SK-N-SH (cell line): ENCODE measurements at regions not wholly inside any gene's neighbourhood (a gene's known extent, or its start where the extent isn't known, plus 50 kb on each side); places are given as distances from the start of the nearest gene placed in this dataset.

Experiments used
- CTCF ChIA-PET: fragments of 300-600, 350-600 bp; formaldehyde crosslinking; extraction: SDS; loops from one replicate; lab custom pipeline; 2021; lab: Yijun Ruan, JAX
- POLR2A ChIA-PET: fragments of 350-600 bp; sonication (Branson Sonifier 250); formaldehyde crosslinking; extraction: SDS; loops from one replicate; lab custom pipeline; 2020; ENCODE audit warnings: antibody characterized with exemption, inconsistent platforms; lab: Yijun Ruan, JAX
- DNase-seq: peaks from one replicate; pipeline ENCODE4 v3.0.0; 2012
- H2AFZ ChIP-seq: fragments of 200-600 bp; sonication (generic); 2 replicates; pipeline ENCODE4 v1.8.1; 2016; ENCODE audit warnings: antibody characterized with exemption, mild to moderate bottlenecking, low read depth
- H3F3A ChIP-seq: fragments of 200-600 bp; sonication (generic); replicated peaks from 2 replicates; pipeline ENCODE3; 2016; ENCODE audit warnings: antibody characterized with exemption, mild to moderate bottlenecking; ENCODE audit not compliant: insufficient read depth
- H3K27ac ChIP-seq, 2 experiments: fragments of 200-500 bp in 1 of 2; fragments of 200-600 bp in 1 of 2; sonication (Bioruptor generic) in 1 of 2; sonication (generic), shearing (Covaris generic) in 1 of 2; 2 replicates each; pipeline versions ENCODE4 v1.5.1 to v1.6.1; 2014 to 2016; ENCODE audit warnings: low read depth in 2 of 2, inconsistent platforms in 1 of 2, low read length in 1 of 2, mild to moderate bottlenecking in 1 of 2, mixed read lengths in 1 of 2
- H3K27me3 ChIP-seq: fragments of 200-600 bp; sonication (generic), shearing (Covaris generic); 2 replicates; pipeline ENCODE4 v1.6.1; 2016; ENCODE audit warnings: mixed run types; ENCODE audit not compliant: insufficient read depth
- H3K36me3 ChIP-seq, 2 experiments: fragments of 200-500 bp in 1 of 2; fragments of 200-600 bp in 1 of 2; sonication (Bioruptor generic) in 1 of 2; sonication (generic) in 1 of 2; replicated peaks in 1 of 2; 2 replicates each; pipeline versions ENCODE3 to v1.5.1; 2014 to 2016; ENCODE audit warnings: low read length in 1 of 2, mild to moderate bottlenecking in 1 of 2; ENCODE audit not compliant: insufficient read depth in 2 of 2, control insufficient read depth in 1 of 2
- H3K4me1 ChIP-seq, 2 experiments: fragments of 200-500 bp in 1 of 2; fragments of 200-600 bp in 1 of 2; sonication (Bioruptor generic) in 1 of 2; sonication (generic), shearing (Covaris generic) in 1 of 2; 2 replicates each; pipeline versions ENCODE4 v1.5.1 to v1.6.1; 2014 to 2016; ENCODE audit warnings: low read depth in 1 of 2, low read length in 1 of 2, mixed run types in 1 of 2; ENCODE audit not compliant: insufficient read depth in 2 of 2, control insufficient read depth in 1 of 2
- H3K4me2 ChIP-seq: fragments of 200-600 bp; sonication (generic), shearing (Covaris generic); 2 replicates; pipeline ENCODE4 v1.6.1; 2017; ENCODE audit warnings: mixed run types
- H3K4me3 ChIP-seq, 2 experiments: fragments of 200-500 bp in 1 of 2; fragments of 200-600 bp in 1 of 2; sonication (Bioruptor generic) in 1 of 2; sonication (generic), shearing (Covaris generic) in 1 of 2; 2 replicates each; pipeline versions ENCODE4 v1.5.1 to v1.8.1; 2014 to 2016; ENCODE audit warnings: low read depth in 2 of 2, inconsistent platforms in 1 of 2, low read length in 1 of 2, mild to moderate bottlenecking in 1 of 2, mixed read lengths in 1 of 2, moderate library complexity in 1 of 2
- H3K79me2 ChIP-seq: fragments of 200-600 bp; sonication (generic); 2 replicates; pipeline ENCODE4 v1.8.1; 2017; ENCODE audit warnings: mild to moderate bottlenecking; ENCODE audit not compliant: insufficient read depth
- H3K9ac ChIP-seq: fragments of 200-600 bp; sonication (generic); 2 replicates; pipeline ENCODE4 v1.6.1; 2017; ENCODE audit warnings: mixed run types
- H3K9me2 ChIP-seq: fragments of 200-600 bp; sonication (generic); 2 replicates; pipeline ENCODE4 v1.6.1; 2017; ENCODE audit warnings: mixed run types
- H3K9me3 ChIP-seq: fragments of 200-600 bp; sonication (generic); 2 replicates; pipeline ENCODE4 v1.6.1; 2017; ENCODE audit warnings: mixed run types, mild to moderate bottlenecking, moderate library complexity
- H4K20me1 ChIP-seq: fragments of 200-600 bp; sonication (generic); 2 replicates; pipeline ENCODE4 v1.6.1; 2017; ENCODE audit warnings: mild to moderate bottlenecking, mixed run types; ENCODE audit not compliant: insufficient read depth
- ELF1 ChIP-seq: IDR thresholded peaks from 2 replicates; pipeline ENCODE4 v1.4.0; 2012
- EP300 ChIP-seq, 2 experiments: IDR thresholded peaks; 2 replicates each; pipeline versions ENCODE4 v1.4.0 to v1.6.1; 2012; ENCODE audit warnings: borderline replicate concordance in 1 of 2, low read depth in 1 of 2, low read length in 1 of 2
- FOSL2 ChIP-seq: IDR thresholded peaks from 2 replicates; pipeline ENCODE4 v1.4.0; 2012; ENCODE audit warnings: low read depth, mild to moderate bottlenecking, moderate library complexity, borderline replicate concordance
- FOXM1 ChIP-seq: IDR thresholded peaks from 2 replicates; pipeline ENCODE4 v1.4.0; 2012; ENCODE audit warnings: low read depth, mild to moderate bottlenecking
- JUND ChIP-seq: IDR thresholded peaks from 2 replicates; pipeline ENCODE4 v1.4.0; 2012
- NFIC ChIP-seq: IDR thresholded peaks from 2 replicates; pipeline ENCODE4 v1.4.0; 2012; ENCODE audit warnings: borderline replicate concordance
- POLR2AphosphoS5 ChIP-seq: IDR thresholded peaks from 2 replicates; pipeline ENCODE4 v1.6.1; 2012; ENCODE audit warnings: low read depth, low read length
- TAF1 ChIP-seq: IDR thresholded peaks from 2 replicates; pipeline ENCODE4 v1.6.1; 2012; ENCODE audit warnings: low read depth, mild to moderate bottlenecking, low read length, moderate library complexity, borderline replicate concordance
- TCF12 ChIP-seq: IDR thresholded peaks from 2 replicates; pipeline ENCODE4 v1.4.0; 2012
- WGBS: methylation state at CpG from one replicate; pipeline ENCODE4 v1.1.6; 2017; ENCODE audit warnings: low lambda C conversion rate; 5-methylcytosine and 5-hydroxymethylcytosine counted together
- TF ChIP-seq, protein P1 (sequence below): IDR thresholded peaks from 2 replicates; pipeline ENCODE4; 2012
- TF ChIP-seq, protein P2 (sequence below): IDR thresholded peaks from 2 replicates; pipeline ENCODE4 v1.4.0; 2012; ENCODE audit warnings: low read depth, borderline replicate concordance
- TF ChIP-seq, protein P3 (sequence below): fragments of 200-600 bp; sonication (generic); IDR thresholded peaks from 2 replicates; pipeline ENCODE4 v1.6.1; 2017; ENCODE audit warnings: antibody characterized with exemption, mild to moderate bottlenecking, moderate library complexity
- TF ChIP-seq, protein P4 (sequence below): fragments of 150-350 bp; IDR thresholded peaks from 2 replicates; pipeline ENCODE4 v1.6.1; 2016; ENCODE audit warnings: mild to moderate bottlenecking, low read depth, low read length

DNA sequence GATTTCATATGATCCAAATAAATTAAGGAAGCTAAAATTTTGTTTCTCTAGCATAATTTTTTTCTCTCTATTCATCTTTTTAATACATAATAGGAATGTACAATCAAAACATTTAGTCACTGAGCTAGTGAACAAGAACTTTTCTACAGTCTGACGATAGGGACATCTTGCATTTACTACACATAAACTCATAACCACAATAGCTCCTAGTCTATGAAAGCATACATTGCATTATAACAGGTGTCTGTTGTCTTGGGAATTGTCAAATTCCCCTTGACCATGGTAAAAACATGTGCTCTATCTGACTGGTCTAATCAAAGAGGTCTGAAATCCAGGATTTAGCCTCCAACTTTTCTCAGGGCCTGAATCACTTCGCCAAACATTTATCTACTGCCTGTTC is 144.8 kb downstream of the FAM124B start (continued):
- TF ChIP-seq, protein P1, sequence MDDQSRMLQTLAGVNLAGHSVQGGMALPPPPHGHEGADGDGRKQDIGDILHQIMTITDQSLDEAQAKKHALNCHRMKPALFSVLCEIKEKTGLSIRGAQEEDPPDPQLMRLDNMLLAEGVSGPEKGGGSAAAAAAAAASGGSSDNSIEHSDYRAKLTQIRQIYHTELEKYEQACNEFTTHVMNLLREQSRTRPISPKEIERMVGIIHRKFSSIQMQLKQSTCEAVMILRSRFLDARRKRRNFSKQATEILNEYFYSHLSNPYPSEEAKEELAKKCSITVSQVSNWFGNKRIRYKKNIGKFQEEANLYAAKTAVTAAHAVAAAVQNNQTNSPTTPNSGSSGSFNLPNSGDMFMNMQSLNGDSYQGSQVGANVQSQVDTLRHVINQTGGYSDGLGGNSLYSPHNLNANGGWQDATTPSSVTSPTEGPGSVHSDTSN: no peak
- TF ChIP-seq, protein P2, sequence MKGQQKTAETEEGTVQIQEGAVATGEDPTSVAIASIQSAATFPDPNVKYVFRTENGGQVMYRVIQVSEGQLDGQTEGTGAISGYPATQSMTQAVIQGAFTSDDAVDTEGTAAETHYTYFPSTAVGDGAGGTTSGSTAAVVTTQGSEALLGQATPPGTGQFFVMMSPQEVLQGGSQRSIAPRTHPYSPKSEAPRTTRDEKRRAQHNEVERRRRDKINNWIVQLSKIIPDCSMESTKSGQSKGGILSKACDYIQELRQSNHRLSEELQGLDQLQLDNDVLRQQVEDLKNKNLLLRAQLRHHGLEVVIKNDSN: no peak
- no peak for TF ChIP-seq EP300 (IDR thresholded peaks at IDR 0.05; ENCODE audit: borderline replicate concordance in 1 of 2, low read depth in 1 of 2, low read length in 1 of 2)
- TF ChIP-seq, protein P3, sequence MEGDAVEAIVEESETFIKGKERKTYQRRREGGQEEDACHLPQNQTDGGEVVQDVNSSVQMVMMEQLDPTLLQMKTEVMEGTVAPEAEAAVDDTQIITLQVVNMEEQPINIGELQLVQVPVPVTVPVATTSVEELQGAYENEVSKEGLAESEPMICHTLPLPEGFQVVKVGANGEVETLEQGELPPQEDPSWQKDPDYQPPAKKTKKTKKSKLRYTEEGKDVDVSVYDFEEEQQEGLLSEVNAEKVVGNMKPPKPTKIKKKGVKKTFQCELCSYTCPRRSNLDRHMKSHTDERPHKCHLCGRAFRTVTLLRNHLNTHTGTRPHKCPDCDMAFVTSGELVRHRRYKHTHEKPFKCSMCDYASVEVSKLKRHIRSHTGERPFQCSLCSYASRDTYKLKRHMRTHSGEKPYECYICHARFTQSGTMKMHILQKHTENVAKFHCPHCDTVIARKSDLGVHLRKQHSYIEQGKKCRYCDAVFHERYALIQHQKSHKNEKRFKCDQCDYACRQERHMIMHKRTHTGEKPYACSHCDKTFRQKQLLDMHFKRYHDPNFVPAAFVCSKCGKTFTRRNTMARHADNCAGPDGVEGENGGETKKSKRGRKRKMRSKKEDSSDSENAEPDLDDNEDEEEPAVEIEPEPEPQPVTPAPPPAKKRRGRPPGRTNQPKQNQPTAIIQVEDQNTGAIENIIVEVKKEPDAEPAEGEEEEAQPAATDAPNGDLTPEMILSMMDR: no peak
- TF ChIP-seq ELF1: no peak
- TF ChIP-seq, protein P4, sequence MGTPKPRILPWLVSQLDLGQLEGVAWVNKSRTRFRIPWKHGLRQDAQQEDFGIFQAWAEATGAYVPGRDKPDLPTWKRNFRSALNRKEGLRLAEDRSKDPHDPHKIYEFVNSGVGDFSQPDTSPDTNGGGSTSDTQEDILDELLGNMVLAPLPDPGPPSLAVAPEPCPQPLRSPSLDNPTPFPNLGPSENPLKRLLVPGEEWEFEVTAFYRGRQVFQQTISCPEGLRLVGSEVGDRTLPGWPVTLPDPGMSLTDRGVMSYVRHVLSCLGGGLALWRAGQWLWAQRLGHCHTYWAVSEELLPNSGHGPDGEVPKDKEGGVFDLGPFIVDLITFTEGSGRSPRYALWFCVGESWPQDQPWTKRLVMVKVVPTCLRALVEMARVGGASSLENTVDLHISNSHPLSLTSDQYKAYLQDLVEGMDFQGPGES: no peak
- no peak for TF ChIP-seq TAF1
- no peak for TF ChIP-seq NFIC

DNA sequence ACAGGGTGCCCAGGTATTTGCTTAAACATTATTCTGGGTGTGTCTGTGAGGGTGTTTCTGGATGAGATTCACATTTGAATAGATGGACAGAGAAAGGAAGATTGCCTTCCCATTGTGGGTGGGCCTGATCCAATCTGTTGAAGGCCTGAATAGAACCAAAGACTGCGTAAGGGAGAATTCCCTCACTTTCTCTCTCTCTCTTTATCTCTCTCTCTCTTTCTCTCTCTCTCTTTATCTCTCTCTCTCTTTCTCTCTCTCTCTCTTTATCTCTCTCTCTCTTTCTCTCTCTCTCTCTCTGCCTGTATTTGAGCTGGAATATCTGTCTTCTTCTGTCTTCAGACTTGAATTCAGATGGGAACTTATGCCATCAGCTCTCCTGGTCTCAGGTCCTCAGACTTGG is 148.4 kb downstream of the FAM124B start:
- H3K27me3 ChIP-seq: no peaks in the 10 kb centered on the region
- peaks cover 23% of the 10 kb centered on the region for H3F3A ChIP-seq
- POLR2A ChIA-PET: interaction anchor here (0.7 kb wide), 1 partner anchor 187 kb away, joined by 4 read pairs; no protein-coding TSS in a partner anchor
- H3K4me3 ChIP-seq: no peak overlapping the region
- H2AFZ ChIP-seq: no peak overlapping the region
- peak overlapping the region in 1 of 2 experiments; percentile 72; a peak in 1 of 4 replicates for H3K27ac ChIP-seq
- peaks cover 0 to 7% of the 10 kb centered on the region in 2 experiments; a peak in 3 of 4 replicates for H3K4me1 ChIP-seq
- no peak for TF ChIP-seq FOXM1
- TF ChIP-seq, all 33 proteins: peak for 0
- Histone ChIP-seq H3K9me2 (no peaks in the 10 kb centered on the region), H4K20me1 (no peaks in the 10 kb centered on the region), H3K4me2 (no peak overlapping the region), H3K36me3 (no peaks in the 10 kb centered on the region), H3K79me2 (no peaks in the 10 kb centered on the region), H3K9me3 (no peaks in the 10 kb centered on the region), H3K9ac (no peak overlapping the region)
- CTCF ChIA-PET: interaction anchor here (1.9 kb wide), 1 partner anchor 283 kb away, joined by 7 read pairs; no protein-coding TSS in a partner anchor
- DNase-seq: no peak
- 100% methylated on average over 1 of the region's 1 CpG for WGBS

DNA sequence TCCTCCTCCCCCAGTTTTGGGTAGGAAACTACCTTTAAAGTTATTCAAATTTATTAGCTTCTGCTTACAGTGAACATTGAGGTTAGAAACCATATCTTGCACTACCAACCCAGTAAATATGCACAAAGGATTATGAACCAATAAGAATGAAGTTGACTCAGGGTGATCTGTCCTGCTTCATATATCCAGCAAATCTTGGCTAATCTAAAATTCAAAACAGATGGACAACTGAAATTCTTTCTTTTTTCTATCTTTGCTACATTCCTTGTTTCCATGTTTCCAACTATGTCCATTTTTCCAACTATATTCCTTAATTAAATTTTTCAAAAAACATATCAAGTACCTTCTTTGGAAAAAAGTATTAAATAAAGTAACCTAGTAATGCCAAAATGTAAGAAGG is 149.3 kb downstream of the FAM124B start:
- Histone ChIP-seq H3F3A (peaks cover 25% of the 10 kb centered on the region), H3K36me3 (no peaks in the 10 kb centered on the region), H3K27me3 (no peaks in the 10 kb centered on the region), H3K4me2 (no peak overlapping the region), H4K20me1 (no peaks in the 10 kb centered on the region), H3K9ac (no peak overlapping the region), H3K79me2 (no peaks in the 10 kb centered on the region), H3K27ac (peak overlapping the region; percentile 55 to 72), H2AFZ (no peak overlapping the region), H3K4me3 (no peak overlapping the region), H3K4me1 (peaks cover 0 to 7% of the 10 kb centered on the region in 2 experiments; a peak in 3 of 4 replicates), H3K9me3 (no peaks in the 10 kb centered on the region), H3K9me2 (no peaks in the 10 kb centered on the region)
- peak; percentile 7 for DNase-seq
- ChIA-PET CTCF (interaction anchor here (0.8 kb wide), 1 partner anchor 259 kb away, joined by 4 read pairs; no protein-coding TSS in a partner anchor), POLR2A (no interaction called here)
- TF ChIP-seq POLR2AphosphoS5: no peak
- TF ChIP-seq EP300 (IDR thresholded peaks at IDR 0.05; ENCODE audit: borderline replicate concordance in 1 of 2, low read depth in 1 of 2, low read length in 1 of 2): peak in 1 of 2 experiments; percentile 34; a peak in 1 of 4 replicates
- TF ChIP-seq, protein P1: peak; percentile 55; the same call in 1 of the 2 replicates
- TF ChIP-seq ELF1: no peak
- peak; percentile 92 for TF ChIP-seq TCF12
- no peak for TF ChIP-seq FOSL2
- 0 out of 2 replicates have a peak, but pooled peaks have one; percentile 21 for TF ChIP-seq JUND
